Suprapubic skin (tissue), 3 donors: ENCODE measurements at regions not wholly inside any gene's neighbourhood (a gene's known extent, or its start where the extent isn't known, plus 50 kb on each side); places are given as distances from the start of the nearest gene placed in this dataset.

Experiments used
- POLR2A ChIP-seq, 2 donors: fragments of 450-650 bp; IDR thresholded peaks; one replicate each; pipeline ENCODE4 v1.6.1; 2017; ENCODE audit warnings: antibody characterized with exemption in 2 of 2, mild to moderate bottlenecking in 2 of 2, moderate library complexity in 2 of 2
- TF ChIP-seq, protein P1 (sequence below), 2 donors: fragments of 200-600 bp in 1 of 2; fragments of 450-650 bp in 1 of 2; sonication (generic) in 1 of 2; IDR thresholded peaks; one replicate each; pipeline ENCODE4 v1.5.1; 2016 to 2019; ENCODE audit warnings: antibody characterized with exemption in 2 of 2, mild to moderate bottlenecking in 1 of 2, moderate library complexity in 1 of 2

DNA sequence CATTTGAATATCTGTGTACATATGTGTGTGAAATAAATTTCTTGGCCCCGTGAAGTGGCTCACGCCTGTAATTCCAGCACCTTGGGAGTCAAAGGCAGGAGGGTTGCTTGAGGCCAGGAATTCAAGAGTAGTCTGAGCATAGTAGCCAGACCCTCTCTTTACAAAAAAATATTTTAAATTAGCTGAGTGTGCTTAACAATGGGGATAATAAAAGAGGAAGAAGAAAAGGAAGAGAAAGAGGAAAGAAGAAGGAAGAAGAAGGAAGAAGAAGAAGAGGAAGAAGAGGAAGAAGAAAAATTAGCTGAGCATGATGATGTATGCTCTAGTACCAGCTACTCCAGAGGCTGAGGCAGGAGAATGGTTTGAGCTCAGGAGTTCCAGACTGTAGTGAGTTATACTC lies 52.1 kb upstream of the XPO1 start:
- TF ChIP-seq, protein P1, sequence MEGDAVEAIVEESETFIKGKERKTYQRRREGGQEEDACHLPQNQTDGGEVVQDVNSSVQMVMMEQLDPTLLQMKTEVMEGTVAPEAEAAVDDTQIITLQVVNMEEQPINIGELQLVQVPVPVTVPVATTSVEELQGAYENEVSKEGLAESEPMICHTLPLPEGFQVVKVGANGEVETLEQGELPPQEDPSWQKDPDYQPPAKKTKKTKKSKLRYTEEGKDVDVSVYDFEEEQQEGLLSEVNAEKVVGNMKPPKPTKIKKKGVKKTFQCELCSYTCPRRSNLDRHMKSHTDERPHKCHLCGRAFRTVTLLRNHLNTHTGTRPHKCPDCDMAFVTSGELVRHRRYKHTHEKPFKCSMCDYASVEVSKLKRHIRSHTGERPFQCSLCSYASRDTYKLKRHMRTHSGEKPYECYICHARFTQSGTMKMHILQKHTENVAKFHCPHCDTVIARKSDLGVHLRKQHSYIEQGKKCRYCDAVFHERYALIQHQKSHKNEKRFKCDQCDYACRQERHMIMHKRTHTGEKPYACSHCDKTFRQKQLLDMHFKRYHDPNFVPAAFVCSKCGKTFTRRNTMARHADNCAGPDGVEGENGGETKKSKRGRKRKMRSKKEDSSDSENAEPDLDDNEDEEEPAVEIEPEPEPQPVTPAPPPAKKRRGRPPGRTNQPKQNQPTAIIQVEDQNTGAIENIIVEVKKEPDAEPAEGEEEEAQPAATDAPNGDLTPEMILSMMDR (IDR thresholded peaks at IDR 0.05): no peak
- no peak for TF ChIP-seq POLR2A (IDR thresholded peaks at IDR 0.05)
